ENCODE measurements at regions not wholly inside any gene's neighbourhood (a gene's known extent, or its start where the extent isn't known, plus 50 kb on each side); places are given as distances from the start of the nearest gene placed in this dataset.

- H3K4me3 ChIP-seq (ENCODE audit: low read depth, low read length): no peak overlapping the region
- no peak for TF ChIP-seq CTCF (IDR thresholded peaks at IDR 0.05; ENCODE audit: low read depth, low read length)
Observed at GRCh38 chr1:221636096-221636495, 105.8 kb downstream of the DUSP10 start.

GRCh38 chr1:221636967-221637366 lies 104.9 kb downstream of the DUSP10 start:
- no peak for TF ChIP-seq CTCF (IDR thresholded peaks at IDR 0.05; ENCODE audit: low read depth, low read length)

GRCh38 chr1:221637641-221638041 lies 104.2 kb downstream of the DUSP10 start:
- no peak overlapping the region for H3K4me3 ChIP-seq (ENCODE audit: low read depth, low read length)
- TF ChIP-seq CTCF (IDR thresholded peaks at IDR 0.05; ENCODE audit: low read depth, low read length): no peak

More at GRCh38 chr1:221636967-221637366, 104.9 kb downstream of the DUSP10 start:
- H3K4me3 ChIP-seq (ENCODE audit: low read depth, low read length): no peak overlapping the region

- no peak overlapping the region for H3K4me3 ChIP-seq (ENCODE audit: low read depth, low read length)
- TF ChIP-seq CTCF (IDR thresholded peaks at IDR 0.05; ENCODE audit: low read depth, low read length): no peak
Observed at GRCh38 chr1:221638595-221638994, 103.3 kb downstream of the DUSP10 start.

GRCh38 chr1:221641811-221642210 lies 100.1 kb downstream of the DUSP10 start:
- no peak overlapping the region for H3K4me3 ChIP-seq (ENCODE audit: low read depth, low read length)
- TF ChIP-seq CTCF (IDR thresholded peaks at IDR 0.05; ENCODE audit: low read depth, low read length): no peak

GRCh38 chr1:221643404-221644144 lies 98.3 kb downstream of the DUSP10 start:
- TF ChIP-seq CTCF (IDR thresholded peaks at IDR 0.05; ENCODE audit: low read depth, low read length): no peak

GRCh38 chr1:221644145-221644448 lies 97.8 kb downstream of the DUSP10 start:
- no peak for TF ChIP-seq CTCF (IDR thresholded peaks at IDR 0.05; ENCODE audit: low read depth, low read length)
- no peak overlapping the region for H3K4me3 ChIP-seq (ENCODE audit: low read depth, low read length)

More at GRCh38 chr1:221643404-221644144, 98.3 kb downstream of the DUSP10 start:
- H3K4me3 ChIP-seq (ENCODE audit: low read depth, low read length): no peak overlapping the region
